BJ (cell line): ENCODE measurements at regions not wholly inside any gene's neighbourhood (a gene's known extent, or its start where the extent isn't known, plus 50 kb on each side); places are given as distances from the start of the nearest gene placed in this dataset.

Source experiments
- CTCF ChIA-PET: fragments of 350-600 bp; formaldehyde crosslinking; extraction: SDS; loops from one replicate; lab custom pipeline; 2021; ENCODE audit warnings: antibody characterized with exemption, inconsistent platforms; lab: Yijun Ruan, JAX
- POLR2A ChIA-PET: fragments of 300-600 bp; sonication (Branson Sonifier 250); formaldehyde crosslinking; extraction: SDS; loops from one replicate; lab custom pipeline; 2021; ENCODE audit warnings: antibody characterized with exemption; lab: Charles Lee
- DNase-seq: peaks from one replicate; pipeline ENCODE4 v3.0.0-alpha.2; 2011; ENCODE audit warnings: low read depth
- H3K27me3 ChIP-seq: 2 replicates; pipeline ENCODE4 v1.6.0; 2011; ENCODE audit warnings: low read length; ENCODE audit not compliant: control insufficient read depth, insufficient read depth
- H3K36me3 ChIP-seq: 2 replicates; pipeline ENCODE4 v1.5.1; 2011; ENCODE audit warnings: low read length; ENCODE audit not compliant: control insufficient read depth, insufficient read depth
- H3K4me3 ChIP-seq: 2 replicates; pipeline ENCODE4 v1.5.1; 2011; ENCODE audit warnings: low read depth, mild to moderate bottlenecking, control low read depth, low read length
- CTCF ChIP-seq: IDR thresholded peaks from 2 replicates; pipeline ENCODE4 v1.5.1; 2011; ENCODE audit warnings: low read depth, mild to moderate bottlenecking, control low read depth, inconsistent platforms, low read length, moderate library complexity; ENCODE audit not compliant: insufficient read depth

- no peaks in the 10 kb centered on the region for H3K27me3 ChIP-seq
- TF ChIP-seq CTCF, result no peak
- H3K4me3 ChIP-seq, result no peak overlapping the region
- H3K36me3 ChIP-seq, result no peaks in the 10 kb centered on the region
- ChIA-PET CTCF (no interaction called here), POLR2A (no interaction called here)
- DNase-seq, result no peak
Measured at GRCh38 chr12:81987371-81987770, 228.2 kb upstream of the PPFIA2 start.

GRCh38 chr12:81976661-81977060, 217.5 kb upstream of the PPFIA2 start:
- Histone ChIP-seq H3K4me3 (no peak overlapping the region), H3K27me3 (no peaks in the 10 kb centered on the region), H3K36me3 (no peaks in the 10 kb centered on the region)
- no peak for DNase-seq
- ChIA-PET CTCF (no interaction called here), POLR2A (no interaction called here)
- TF ChIP-seq CTCF, result no peak

- Histone ChIP-seq H3K36me3 (no peaks in the 10 kb centered on the region), H3K27me3 (no peaks in the 10 kb centered on the region), H3K4me3 (no peak overlapping the region)
- DNase-seq, result no peak
- POLR2A ChIA-PET, result no interaction called here
- no peak for TF ChIP-seq CTCF
- CTCF ChIA-PET, result no interaction called here
Measured at GRCh38 chr12:81974762-81975161, 215.6 kb upstream of the PPFIA2 start.

- ChIA-PET POLR2A (no interaction called here), CTCF (no interaction called here)
- H3K36me3 ChIP-seq, result no peaks in the 10 kb centered on the region
- no peaks in the 10 kb centered on the region for H3K27me3 ChIP-seq
- no peak overlapping the region for H3K4me3 ChIP-seq
- no peak for DNase-seq
- no peak for TF ChIP-seq CTCF
Measured at GRCh38 chr12:81968421-81968820, 209.3 kb upstream of the PPFIA2 start.

- no peak overlapping the region for H3K4me3 ChIP-seq
- no peak for DNase-seq
- POLR2A ChIA-PET, result no interaction called here
- CTCF ChIA-PET, result no interaction called here
- no peak for TF ChIP-seq CTCF
- H3K27me3 ChIP-seq, result no peaks in the 10 kb centered on the region
- no peaks in the 10 kb centered on the region for H3K36me3 ChIP-seq
Measured at GRCh38 chr12:81963636-81964035, 204.5 kb upstream of the PPFIA2 start.
